ENCODE measurements at regions not wholly inside any gene's neighbourhood (a gene's known extent, or its start where the extent isn't known, plus 50 kb on each side); places are given as distances from the start of the nearest gene placed in this dataset.

DNA sequence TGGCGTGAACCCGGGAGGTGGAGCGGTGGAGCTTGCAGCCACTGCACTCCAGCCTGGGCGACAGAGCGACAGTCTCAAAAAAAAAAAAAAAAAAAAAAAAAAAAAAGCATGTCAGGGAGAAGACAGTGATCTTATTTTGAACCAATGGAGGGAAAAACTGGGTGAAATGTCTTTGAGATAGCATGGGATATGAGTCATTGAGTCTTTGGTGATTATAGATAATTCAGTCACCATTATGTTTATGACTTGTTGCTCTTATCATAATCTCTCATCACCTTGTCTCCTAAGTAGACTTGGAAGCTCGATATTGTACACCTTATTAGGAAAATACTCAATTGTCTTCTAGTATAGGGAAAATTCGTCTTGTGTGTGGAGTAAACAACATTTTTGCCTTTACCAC is 55.1 kb upstream of the KDM4C start:
- TF ChIP-seq, protein P1, sequence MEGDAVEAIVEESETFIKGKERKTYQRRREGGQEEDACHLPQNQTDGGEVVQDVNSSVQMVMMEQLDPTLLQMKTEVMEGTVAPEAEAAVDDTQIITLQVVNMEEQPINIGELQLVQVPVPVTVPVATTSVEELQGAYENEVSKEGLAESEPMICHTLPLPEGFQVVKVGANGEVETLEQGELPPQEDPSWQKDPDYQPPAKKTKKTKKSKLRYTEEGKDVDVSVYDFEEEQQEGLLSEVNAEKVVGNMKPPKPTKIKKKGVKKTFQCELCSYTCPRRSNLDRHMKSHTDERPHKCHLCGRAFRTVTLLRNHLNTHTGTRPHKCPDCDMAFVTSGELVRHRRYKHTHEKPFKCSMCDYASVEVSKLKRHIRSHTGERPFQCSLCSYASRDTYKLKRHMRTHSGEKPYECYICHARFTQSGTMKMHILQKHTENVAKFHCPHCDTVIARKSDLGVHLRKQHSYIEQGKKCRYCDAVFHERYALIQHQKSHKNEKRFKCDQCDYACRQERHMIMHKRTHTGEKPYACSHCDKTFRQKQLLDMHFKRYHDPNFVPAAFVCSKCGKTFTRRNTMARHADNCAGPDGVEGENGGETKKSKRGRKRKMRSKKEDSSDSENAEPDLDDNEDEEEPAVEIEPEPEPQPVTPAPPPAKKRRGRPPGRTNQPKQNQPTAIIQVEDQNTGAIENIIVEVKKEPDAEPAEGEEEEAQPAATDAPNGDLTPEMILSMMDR (IDR thresholded peaks at IDR 0.05): no peak
- TF ChIP-seq EZH2 (IDR thresholded peaks at IDR 0.05; ENCODE audit: borderline replicate concordance, insufficient read depth, low read depth, low read length, poor library complexity, severe bottlenecking): no peak

Data from B cell (primary cell).